ENCODE measurements at regions not wholly inside any gene's neighbourhood (a gene's known extent, or its start where the extent isn't known, plus 50 kb on each side); places are given as distances from the start of the nearest gene placed in this dataset.

DNA sequence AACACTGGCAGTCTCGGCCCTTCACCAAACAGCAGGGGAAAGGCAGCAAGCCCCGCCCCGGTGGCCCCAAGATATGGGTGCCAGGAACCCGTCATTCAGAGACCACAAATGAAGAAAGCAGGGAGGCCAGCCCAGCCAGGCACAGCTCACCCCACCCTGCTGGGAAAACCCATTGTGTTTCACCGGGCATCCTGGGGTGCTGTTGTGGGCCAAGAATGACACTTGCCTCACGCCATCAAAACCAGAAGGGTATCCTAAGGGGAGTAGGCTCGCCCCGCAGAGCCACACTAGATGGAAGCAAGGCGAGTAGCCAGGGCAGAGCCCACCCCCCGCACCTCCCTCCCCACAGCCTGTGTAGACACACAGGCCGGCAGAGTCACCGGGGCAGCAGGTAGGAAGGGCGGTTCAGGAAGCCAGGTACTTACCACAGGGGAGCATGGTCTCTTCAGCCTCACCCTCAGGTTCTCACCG lies 72.5 kb upstream of the KCNMA1 start:
- no peak for DNase-seq

DNA sequence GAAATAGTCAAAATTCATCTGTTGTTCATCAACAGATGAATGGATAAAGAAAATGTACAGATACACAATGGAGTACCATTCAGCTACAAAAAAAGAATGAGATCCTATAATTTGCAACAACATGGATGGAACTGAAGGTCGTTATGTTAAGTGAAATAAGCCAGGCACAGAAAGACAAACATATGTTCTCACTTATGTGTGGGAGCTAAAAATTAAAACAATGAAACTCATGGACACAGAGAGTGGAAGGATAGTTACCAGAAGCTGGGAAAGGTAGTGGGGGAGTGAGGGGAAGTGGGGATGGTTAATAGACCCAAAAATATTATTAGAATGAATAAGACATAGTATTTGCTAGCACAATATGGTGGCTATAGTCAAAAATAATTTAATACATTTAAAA lies 70.0 kb upstream of the KCNMA1 start:
- DNase-seq, result no peak

DNA sequence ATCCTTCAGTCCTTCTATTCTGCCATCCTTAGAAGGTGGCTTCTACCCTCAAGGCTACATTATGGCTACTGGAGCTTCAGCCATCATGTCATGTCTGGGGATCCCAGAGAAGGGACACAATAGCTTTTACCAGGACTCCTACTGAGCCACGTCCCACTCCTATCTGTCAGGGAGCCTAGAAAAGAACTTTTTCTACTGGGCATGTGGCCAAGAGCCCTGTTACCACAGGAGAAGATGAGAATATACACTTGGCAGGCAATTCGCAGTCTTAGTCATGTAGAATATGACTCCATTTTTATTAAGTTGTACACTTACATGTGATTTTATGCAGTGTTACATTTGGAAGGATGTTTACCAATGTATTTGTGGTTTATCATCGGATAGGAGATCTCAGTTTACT lies 64.6 kb upstream of the KCNMA1 start:
- DNase-seq, result no peak

DNA sequence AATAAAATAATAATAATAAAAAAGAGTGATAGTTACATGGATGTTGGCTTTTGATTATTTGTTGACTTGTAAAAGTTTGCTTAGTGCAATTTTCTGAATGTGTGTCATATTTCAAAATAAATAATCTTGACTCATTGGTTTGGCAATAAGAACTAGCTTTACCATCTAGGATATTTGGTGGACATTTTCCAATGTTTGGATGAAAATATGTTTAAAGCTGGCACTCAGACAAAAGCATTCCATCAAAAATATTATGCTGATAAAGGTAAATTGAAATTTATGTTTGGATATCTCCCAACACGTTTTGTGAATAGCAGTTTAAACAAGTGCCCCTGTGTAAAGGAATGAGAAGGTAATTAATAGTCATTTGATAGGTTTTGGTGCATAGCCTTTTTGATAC lies 62.5 kb upstream of the KCNMA1 start:
- DNase-seq, result no peak

DNA sequence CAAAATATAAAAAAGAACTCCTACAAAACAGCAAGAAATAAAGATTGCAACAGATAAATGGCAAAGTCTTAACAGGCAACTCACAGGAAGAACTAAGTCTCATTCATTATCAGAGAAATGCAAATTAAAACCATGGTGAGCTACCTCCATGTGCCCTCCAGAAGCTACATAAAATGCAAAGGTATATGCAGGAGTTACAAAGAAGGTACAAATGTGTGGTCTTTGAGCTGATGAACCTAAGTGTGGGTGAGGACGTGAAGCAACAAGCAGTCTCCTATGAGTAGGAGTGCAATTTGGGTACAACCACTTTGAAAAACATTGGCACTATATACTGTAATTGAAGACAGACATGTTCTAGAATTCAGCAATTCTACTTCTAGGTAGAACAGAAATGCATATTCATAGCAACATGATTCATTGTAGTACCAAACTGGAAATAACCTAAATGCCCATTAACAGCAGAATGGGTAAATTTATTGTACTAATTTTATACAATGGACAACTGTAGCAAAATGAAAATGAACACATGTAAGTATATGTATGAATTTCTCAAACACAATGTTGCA lies 61.6 kb upstream of the KCNMA1 start:
- DNase-seq, result no peak

DNA sequence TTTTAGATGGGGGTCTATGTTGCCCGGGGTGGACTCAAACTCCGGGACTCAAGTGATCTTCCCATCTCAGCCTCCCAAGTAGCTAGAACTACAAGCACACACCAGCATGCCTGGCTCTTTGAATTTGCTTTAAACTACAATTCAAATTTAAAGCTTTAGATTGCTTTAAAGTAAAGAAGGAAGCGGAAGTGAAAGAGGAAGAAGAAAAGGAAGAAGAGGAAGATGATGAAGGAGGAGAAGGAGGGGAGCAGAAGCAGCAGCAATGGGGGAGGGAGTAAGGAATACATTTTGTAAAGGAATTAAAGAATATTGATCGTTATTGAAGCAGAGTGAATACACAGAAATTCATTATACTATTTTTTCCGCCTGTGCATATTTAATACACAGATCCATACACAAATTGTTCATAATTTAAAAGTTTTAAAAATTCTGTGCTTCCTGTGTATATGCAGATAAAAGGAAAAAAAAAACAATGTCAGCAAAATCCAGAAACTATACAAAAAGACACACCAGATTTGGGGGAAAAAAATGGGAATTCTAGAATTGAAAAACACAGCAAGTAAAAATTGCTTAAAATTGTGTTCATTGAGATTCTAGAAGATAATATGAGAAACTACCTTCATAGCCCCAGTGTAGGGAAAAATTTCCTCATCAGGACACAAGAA lies 60.8 kb upstream of the KCNMA1 start:
- no peak for DNase-seq

DNA sequence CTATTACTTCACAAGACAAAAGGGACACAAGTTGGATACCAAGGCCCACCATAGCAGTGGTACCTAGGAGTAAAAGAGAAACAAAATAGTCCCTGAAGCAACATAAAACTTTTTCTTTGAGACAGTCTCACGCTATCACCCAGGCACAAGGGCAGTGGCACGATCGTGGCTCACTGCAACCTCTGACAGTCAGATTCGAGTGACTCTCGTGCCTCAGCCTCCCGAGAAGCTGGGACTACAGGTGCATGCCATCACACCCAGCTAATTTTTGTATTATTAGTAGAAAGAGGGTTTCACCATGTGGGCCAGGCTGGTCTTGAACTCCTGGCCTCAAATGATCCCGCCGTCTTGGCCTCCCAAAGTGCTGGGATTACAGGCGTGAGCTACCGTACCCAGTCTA lies 59.0 kb upstream of the KCNMA1 start:
- no peak for DNase-seq

DNA sequence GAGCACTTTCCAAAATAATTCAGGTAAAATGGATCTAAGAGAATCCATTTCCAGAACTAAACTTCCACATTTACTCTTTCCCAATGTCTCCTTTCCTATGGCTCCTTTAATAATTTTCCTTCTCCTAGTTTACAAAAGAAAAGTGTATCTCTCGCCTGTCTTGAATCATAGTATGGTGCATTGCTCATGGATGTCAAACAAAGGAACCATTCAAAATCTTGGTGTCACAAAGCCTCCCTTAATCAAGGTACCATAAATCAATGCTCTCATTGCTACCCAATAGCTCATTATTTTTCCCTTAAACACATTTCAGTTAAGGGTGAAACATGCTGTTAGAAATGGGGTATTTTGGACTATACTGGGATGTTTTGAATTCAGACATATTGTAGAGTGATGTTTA lies 57.6 kb upstream of the KCNMA1 start:
- DNase-seq, result no peak

DNA sequence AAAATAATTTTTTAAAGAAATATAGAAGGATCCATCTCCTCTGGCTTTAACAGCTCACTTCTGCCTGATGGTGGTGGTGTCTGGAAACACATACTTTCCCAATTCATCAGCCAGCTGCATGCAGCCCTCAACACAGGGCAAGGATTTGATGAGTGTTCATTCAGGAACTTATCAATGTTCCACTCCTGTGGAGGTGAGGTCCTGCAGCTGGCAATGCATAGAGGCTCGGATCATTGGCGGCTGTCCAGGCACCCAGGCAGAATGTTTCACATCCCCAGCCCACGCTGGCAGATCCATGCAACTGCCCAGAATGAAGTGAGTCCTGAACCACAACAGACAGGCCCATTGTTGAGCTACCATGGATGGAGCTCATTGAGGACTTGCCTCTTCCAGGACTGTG lies 55.2 kb upstream of the KCNMA1 start:
- DNase-seq, result no peak

DNA sequence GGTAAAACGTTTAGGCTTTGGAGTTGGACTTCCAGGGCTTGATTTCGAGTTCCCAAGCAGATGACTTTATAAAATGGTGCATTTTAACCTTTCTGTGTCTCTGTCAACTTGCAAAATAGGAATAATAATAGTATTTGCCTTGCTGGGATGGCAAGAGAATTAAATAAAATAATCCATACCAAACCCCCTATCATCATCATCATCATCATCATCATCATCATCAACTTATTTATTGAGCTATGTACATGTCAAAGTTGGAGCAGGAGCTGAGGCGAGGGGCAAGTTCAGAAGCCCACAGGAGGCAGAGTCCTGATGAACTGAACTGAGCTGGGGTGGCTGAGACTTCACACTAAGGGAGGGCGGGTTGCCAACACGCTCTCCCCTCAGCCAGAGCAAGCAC lies 51.7 kb upstream of the KCNMA1 start:
- no peak for DNase-seq

DNA sequence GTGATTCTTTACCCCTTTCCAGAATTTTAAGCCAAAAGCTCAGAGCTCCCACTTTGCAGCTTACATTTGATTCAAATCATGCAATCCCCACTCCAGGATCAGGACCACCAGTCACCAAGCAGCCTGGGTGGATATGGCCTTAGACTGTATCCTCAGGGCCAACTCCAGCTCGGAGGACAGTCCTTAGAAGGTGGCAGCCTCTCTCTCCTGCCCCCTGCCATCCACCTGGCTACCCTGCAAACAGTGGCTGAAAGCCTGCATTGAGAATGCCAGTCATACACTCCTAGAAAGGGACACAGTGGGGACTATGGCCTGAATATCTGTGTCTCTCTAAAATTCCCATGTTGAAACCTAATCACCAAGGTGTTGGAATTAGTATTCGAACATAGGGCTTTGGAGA lies 50.0 kb upstream of the KCNMA1 start:
- no peak for DNase-seq
